Glutamatergic neuron (in vitro differentiated cells): ENCODE measurements at regions not wholly inside any gene's neighbourhood (a gene's known extent, or its start where the extent isn't known, plus 50 kb on each side); places are given as distances from the start of the nearest gene placed in this dataset.
"Not testable (repeated sequence)": the region's sequence is repeated elsewhere in the genome, so short reads cannot be mapped to it uniquely, and the experiment has no call there.

ENCODE experiments used
- DNase-seq: peaks from one replicate; pipeline ENCODE4 v3.0.0; 2022
- H3K27ac Mint-ChIP-seq: one replicate; pipeline ENCODE4 v1.8.0; 2020; ENCODE audit warnings: mild to moderate bottlenecking, mixed read lengths, inconsistent platforms; ENCODE audit not compliant: unreplicated experiment
- H3K27me3 Mint-ChIP-seq: one replicate; pipeline ENCODE4 v1.8.0; 2020; ENCODE audit warnings: mild to moderate bottlenecking, moderate library complexity, mixed read lengths, inconsistent platforms; ENCODE audit not compliant: unreplicated experiment
- H3K36me3 Mint-ChIP-seq: one replicate; pipeline ENCODE4 v1.8.0; 2020; ENCODE audit warnings: mild to moderate bottlenecking, mixed read lengths, inconsistent platforms; ENCODE audit not compliant: unreplicated experiment
- H3K4me1 Mint-ChIP-seq: one replicate; pipeline ENCODE4 v1.8.0; 2020; ENCODE audit warnings: mild to moderate bottlenecking, low read depth, mixed read lengths, inconsistent platforms; ENCODE audit not compliant: unreplicated experiment
- H3K4me3 Mint-ChIP-seq: one replicate; pipeline ENCODE4 v1.8.0; 2020; ENCODE audit warnings: mild to moderate bottlenecking, mixed read lengths, inconsistent platforms; ENCODE audit not compliant: unreplicated experiment
- H3K9me3 Mint-ChIP-seq: one replicate; pipeline ENCODE4 v1.8.0; 2020; ENCODE audit warnings: mild to moderate bottlenecking, moderate library complexity, mixed read lengths, inconsistent platforms; ENCODE audit not compliant: unreplicated experiment
- TF ChIP-seq, protein P1 (sequence below): fragments of 200-600 bp; sonication (generic); IDR thresholded peaks from one replicate; pipeline ENCODE4 v1.5.0; 2021; ENCODE audit not compliant: partially characterized antibody, unreplicated experiment

GRCh38 chr5:27093279-27093678 is 54.9 kb upstream of the CDH9 start:
- no peak for DNase-seq
- peaks cover 7% of the 10 kb centered on the region for H3K27me3 Mint-ChIP-seq
- no peak overlapping the region for H3K4me3 Mint-ChIP-seq
- H3K27ac Mint-ChIP-seq: peak overlapping the region; percentile 59
- H3K36me3 Mint-ChIP-seq: no peaks in the 10 kb centered on the region
- H3K9me3 Mint-ChIP-seq: peaks cover 7% of the 10 kb centered on the region
- TF ChIP-seq, protein P1, sequence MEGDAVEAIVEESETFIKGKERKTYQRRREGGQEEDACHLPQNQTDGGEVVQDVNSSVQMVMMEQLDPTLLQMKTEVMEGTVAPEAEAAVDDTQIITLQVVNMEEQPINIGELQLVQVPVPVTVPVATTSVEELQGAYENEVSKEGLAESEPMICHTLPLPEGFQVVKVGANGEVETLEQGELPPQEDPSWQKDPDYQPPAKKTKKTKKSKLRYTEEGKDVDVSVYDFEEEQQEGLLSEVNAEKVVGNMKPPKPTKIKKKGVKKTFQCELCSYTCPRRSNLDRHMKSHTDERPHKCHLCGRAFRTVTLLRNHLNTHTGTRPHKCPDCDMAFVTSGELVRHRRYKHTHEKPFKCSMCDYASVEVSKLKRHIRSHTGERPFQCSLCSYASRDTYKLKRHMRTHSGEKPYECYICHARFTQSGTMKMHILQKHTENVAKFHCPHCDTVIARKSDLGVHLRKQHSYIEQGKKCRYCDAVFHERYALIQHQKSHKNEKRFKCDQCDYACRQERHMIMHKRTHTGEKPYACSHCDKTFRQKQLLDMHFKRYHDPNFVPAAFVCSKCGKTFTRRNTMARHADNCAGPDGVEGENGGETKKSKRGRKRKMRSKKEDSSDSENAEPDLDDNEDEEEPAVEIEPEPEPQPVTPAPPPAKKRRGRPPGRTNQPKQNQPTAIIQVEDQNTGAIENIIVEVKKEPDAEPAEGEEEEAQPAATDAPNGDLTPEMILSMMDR: no peak
- H3K4me1 Mint-ChIP-seq: peaks cover 14% of the 10 kb centered on the region

DNA sequence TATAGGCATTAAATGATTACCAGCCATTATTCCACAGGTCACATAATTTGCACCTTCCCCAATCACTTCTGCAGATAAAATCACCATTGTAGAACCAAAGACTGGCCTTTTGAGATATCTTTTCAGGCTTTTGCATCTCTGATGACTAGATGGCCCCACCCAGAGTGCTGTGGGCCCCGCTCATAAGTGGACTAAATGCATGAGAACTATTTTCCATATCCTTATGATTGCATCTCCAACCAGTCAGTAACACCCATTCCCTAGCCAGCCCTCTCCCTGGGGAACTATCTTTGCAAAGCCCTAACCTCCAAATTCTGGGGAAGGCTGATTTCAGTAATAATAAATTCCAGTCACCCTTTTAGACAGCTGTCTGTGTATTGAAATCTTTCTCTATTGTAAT is 53.5 kb upstream of the CDH9 start:
- H3K9me3 Mint-ChIP-seq: peaks cover 7% of the 10 kb centered on the region
- no peaks in the 10 kb centered on the region for H3K36me3 Mint-ChIP-seq
- peak overlapping the region; percentile 13 for H3K27ac Mint-ChIP-seq
- peaks cover 7% of the 10 kb centered on the region for H3K27me3 Mint-ChIP-seq
- no peak overlapping the region for H3K4me3 Mint-ChIP-seq
- H3K4me1 Mint-ChIP-seq: peaks cover 16% of the 10 kb centered on the region
- no peak for DNase-seq
- TF ChIP-seq, protein P1: no peak

DNA sequence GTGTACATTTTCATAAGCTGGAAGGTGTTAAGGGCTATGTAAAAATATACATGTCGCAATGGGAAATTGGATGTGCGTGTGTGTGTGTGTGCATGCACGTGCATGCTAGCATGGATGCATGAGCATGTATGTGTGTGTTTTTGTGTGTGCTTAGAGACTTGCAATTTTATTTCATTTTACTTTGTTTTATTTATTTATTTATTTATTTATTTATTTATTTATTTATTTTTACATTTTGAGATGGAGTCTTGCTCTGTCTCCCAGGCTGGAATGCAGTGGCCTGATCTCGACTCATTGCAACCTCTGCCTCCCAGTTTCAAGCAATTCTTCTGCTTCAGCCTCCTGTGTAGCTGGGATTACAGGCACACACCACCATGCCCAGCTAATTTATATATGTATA is 50.4 kb upstream of the CDH9 start:
- not testable (repeated sequence) for H3K27me3 Mint-ChIP-seq, H3K27ac Mint-ChIP-seq, H3K4me3 Mint-ChIP-seq, DNase-seq, H3K9me3 Mint-ChIP-seq, H3K36me3 Mint-ChIP-seq
- peaks cover 16% of the 10 kb centered on the region for H3K4me1 Mint-ChIP-seq
